Karpas-422 (cell line): ENCODE measurements at regions not wholly inside any gene's neighbourhood (a gene's known extent, or its start where the extent isn't known, plus 50 kb on each side); places are given as distances from the start of the nearest gene placed in this dataset.

ENCODE experiments used
- DNase-seq: peaks from one replicate; pipeline ENCODE4 v3.0.0-alpha.2; 2015
- H2AFZ ChIP-seq: fragments of 200-600 bp; sonication (generic); 2 replicates; pipeline ENCODE4 v1.6.1; 2014; ENCODE audit warnings: antibody characterized with exemption, low read length, mixed read lengths
- H3K27ac ChIP-seq: fragments of 200-600 bp; sonication (generic); 2 replicates; pipeline ENCODE4 v1.5.1; 2014; ENCODE audit warnings: mild to moderate bottlenecking, low read length, moderate library complexity
- H3K27me3 ChIP-seq: fragments of 200-600 bp; sonication (generic); 2 replicates; pipeline ENCODE4 v1.6.1; 2014; ENCODE audit warnings: low read length, mixed read lengths
- H3K36me3 ChIP-seq: fragments of 200-600 bp; sonication (generic); 2 replicates; pipeline ENCODE4 v1.6.1; 2014; ENCODE audit warnings: low read length, mixed read lengths; ENCODE audit not compliant: insufficient read depth
- H3K4me1 ChIP-seq: fragments of 200-600 bp; sonication (generic); 2 replicates; pipeline ENCODE4 v1.6.1; 2014; ENCODE audit warnings: mild to moderate bottlenecking, low read length, mixed read lengths
- H3K4me2 ChIP-seq: fragments of 200-600 bp; sonication (generic); 2 replicates; pipeline ENCODE4 v1.6.1; 2014; ENCODE audit warnings: low read length, low read depth, mild to moderate bottlenecking; ENCODE audit not compliant: poor library complexity, severe bottlenecking
- H3K4me3 ChIP-seq: fragments of 200-600 bp; sonication (generic); 2 replicates; pipeline ENCODE4 v1.5.1; 2014; ENCODE audit warnings: mild to moderate bottlenecking, antibody characterized with exemption, low read length, mixed read lengths
- H3K79me2 ChIP-seq: fragments of 200-600 bp; sonication (generic); 2 replicates; pipeline ENCODE4 v1.6.1; 2014; ENCODE audit warnings: mild to moderate bottlenecking, low read length, mixed read lengths
- H3K9ac ChIP-seq: fragments of 200-600 bp; sonication (generic); 2 replicates; pipeline ENCODE4 v1.6.0; 2014; ENCODE audit warnings: low read length
- H3K9me2 ChIP-seq: fragments of 200-600 bp; sonication (generic), shearing (Covaris generic); replicated peaks from 2 replicates; pipeline ENCODE4 v1.6.0; 2014; ENCODE audit warnings: mild to moderate bottlenecking, low read length, moderate library complexity; ENCODE audit not compliant: insufficient read depth
- H3K9me3 ChIP-seq: fragments of 300-700, 200-600 bp; sonication (generic); 2 replicates; pipeline ENCODE4 v1.6.1; 2014; ENCODE audit warnings: low read length, mixed read lengths
- H4K20me1 ChIP-seq: fragments of 200-600 bp; sonication (generic); 2 replicates; pipeline ENCODE4 v1.6.1; 2014; ENCODE audit warnings: mild to moderate bottlenecking, antibody characterized with exemption, low read length, low read depth; ENCODE audit not compliant: insufficient read depth

- Histone ChIP-seq H2AFZ (no peak overlapping the region), H3K79me2 (no peaks in the 10 kb centered on the region), H3K36me3 (no peaks in the 10 kb centered on the region), H3K9me3 (no peaks in the 10 kb centered on the region), H3K4me2 (no peak overlapping the region), H3K4me1 (no peaks in the 10 kb centered on the region), H3K9me2 (no peaks in the 10 kb centered on the region), H3K27ac (no peak overlapping the region), H3K27me3 (no peaks in the 10 kb centered on the region), H4K20me1 (no peaks in the 10 kb centered on the region), H3K9ac (no peak overlapping the region), H3K4me3 (no peak overlapping the region)
- no peak for DNase-seq
These were observed 71.3 kb upstream of the HTR4 start for GRCh38 chr5:148725675-148726074.

- Histone ChIP-seq H3K27me3 (no peaks in the 10 kb centered on the region), H3K9ac (no peak overlapping the region), H3K27ac (no peak overlapping the region), H3K4me3 (no peak overlapping the region), H3K4me1 (peaks cover 18% of the 10 kb centered on the region), H4K20me1 (no peaks in the 10 kb centered on the region), H3K4me2 (no peak overlapping the region), H2AFZ (no peak overlapping the region), H3K9me2 (no peaks in the 10 kb centered on the region), H3K9me3 (no peaks in the 10 kb centered on the region), H3K79me2 (no peaks in the 10 kb centered on the region), H3K36me3 (no peaks in the 10 kb centered on the region)
- no peak for DNase-seq
These were observed 74.9 kb upstream of the HTR4 start for GRCh38 chr5:148729182-148729581.

- no peaks in the 10 kb centered on the region for H3K9me2 ChIP-seq
- H3K9me3 ChIP-seq: no peaks in the 10 kb centered on the region
- no peak for DNase-seq
- no peaks in the 10 kb centered on the region for H4K20me1 ChIP-seq
- no peak overlapping the region for H3K9ac ChIP-seq
- H3K27ac ChIP-seq: no peak overlapping the region
- no peaks in the 10 kb centered on the region for H3K27me3 ChIP-seq
- H3K36me3 ChIP-seq: no peaks in the 10 kb centered on the region
- H2AFZ ChIP-seq: no peak overlapping the region
- no peak overlapping the region for H3K4me2 ChIP-seq
- H3K4me1 ChIP-seq: peaks cover 20% of the 10 kb centered on the region
- H3K4me3 ChIP-seq: no peak overlapping the region
- H3K79me2 ChIP-seq: no peaks in the 10 kb centered on the region
These were observed 75.9 kb upstream of the HTR4 start for GRCh38 chr5:148730270-148730669.

- no peak overlapping the region for H3K4me3 ChIP-seq
- no peaks in the 10 kb centered on the region for H3K9me2 ChIP-seq
- peaks cover 20% of the 10 kb centered on the region for H3K4me1 ChIP-seq
- no peak overlapping the region for H3K27ac ChIP-seq
- H3K9ac ChIP-seq: peak overlapping the region; percentile 28; the same call in 1 of the 2 replicates
- no peaks in the 10 kb centered on the region for H3K79me2 ChIP-seq
- peak overlapping the region; percentile 56 for H3K4me2 ChIP-seq
- H3K27me3 ChIP-seq: no peaks in the 10 kb centered on the region
- DNase-seq: peak; percentile 90
- H3K36me3 ChIP-seq: no peaks in the 10 kb centered on the region
- H3K9me3 ChIP-seq: no peaks in the 10 kb centered on the region
- H2AFZ ChIP-seq: peak overlapping the region; percentile 73; the same call in 1 of the 2 replicates
- no peaks in the 10 kb centered on the region for H4K20me1 ChIP-seq
These were observed 76.9 kb upstream of the HTR4 start for GRCh38 chr5:148730942-148731898.

GRCh38 chr5:148732692-148733091 lies 78.4 kb upstream of the HTR4 start:
- no peak overlapping the region for H3K9ac ChIP-seq
- peaks cover 20% of the 10 kb centered on the region for H3K4me1 ChIP-seq
- DNase-seq: no peak
- H3K27me3 ChIP-seq: no peaks in the 10 kb centered on the region
- no peak overlapping the region for H3K4me2 ChIP-seq
- no peaks in the 10 kb centered on the region for H3K9me2 ChIP-seq
- no peak overlapping the region for H3K4me3 ChIP-seq
- H3K36me3 ChIP-seq: no peaks in the 10 kb centered on the region
- no peaks in the 10 kb centered on the region for H3K79me2 ChIP-seq
- H4K20me1 ChIP-seq: no peaks in the 10 kb centered on the region
- H3K9me3 ChIP-seq: no peaks in the 10 kb centered on the region
- H3K27ac ChIP-seq: no peak overlapping the region
- H2AFZ ChIP-seq: no peak overlapping the region

- H3K4me3 ChIP-seq: no peak overlapping the region
- no peaks in the 10 kb centered on the region for H3K79me2 ChIP-seq
- no peak overlapping the region for H3K9ac ChIP-seq
- no peak overlapping the region for H2AFZ ChIP-seq
- H3K36me3 ChIP-seq: no peaks in the 10 kb centered on the region
- no peaks in the 10 kb centered on the region for H4K20me1 ChIP-seq
- H3K27ac ChIP-seq: no peak overlapping the region
- no peaks in the 10 kb centered on the region for H3K9me3 ChIP-seq
- H3K27me3 ChIP-seq: no peaks in the 10 kb centered on the region
- DNase-seq: peak; percentile 89
- peaks cover 20% of the 10 kb centered on the region for H3K4me1 ChIP-seq
- H3K9me2 ChIP-seq: no peaks in the 10 kb centered on the region
- H3K4me2 ChIP-seq: no peak overlapping the region
These were observed 79.5 kb upstream of the HTR4 start for GRCh38 chr5:148733601-148734438.

GRCh38 chr5:148734518-148734917 lies 80.2 kb upstream of the HTR4 start:
- H3K27ac ChIP-seq: no peak overlapping the region
- H3K9me2 ChIP-seq: no peaks in the 10 kb centered on the region
- no peaks in the 10 kb centered on the region for H3K27me3 ChIP-seq
- H3K4me1 ChIP-seq: peaks cover 23% of the 10 kb centered on the region
- H3K9me3 ChIP-seq: no peaks in the 10 kb centered on the region
- H4K20me1 ChIP-seq: no peaks in the 10 kb centered on the region
- no peak overlapping the region for H2AFZ ChIP-seq
- DNase-seq: peak; percentile 64
- no peaks in the 10 kb centered on the region for H3K79me2 ChIP-seq
- no peaks in the 10 kb centered on the region for H3K36me3 ChIP-seq
- H3K9ac ChIP-seq: no peak overlapping the region
- no peak overlapping the region for H3K4me2 ChIP-seq
- no peak overlapping the region for H3K4me3 ChIP-seq

- no peak overlapping the region for H3K4me2 ChIP-seq
- H3K36me3 ChIP-seq: no peaks in the 10 kb centered on the region
- H3K27ac ChIP-seq: no peak overlapping the region
- H3K27me3 ChIP-seq: no peaks in the 10 kb centered on the region
- no peaks in the 10 kb centered on the region for H3K79me2 ChIP-seq
- H3K9me2 ChIP-seq: no peaks in the 10 kb centered on the region
- H3K9me3 ChIP-seq: no peaks in the 10 kb centered on the region
- no peaks in the 10 kb centered on the region for H4K20me1 ChIP-seq
- H3K4me3 ChIP-seq: no peak overlapping the region
- no peak overlapping the region for H2AFZ ChIP-seq
- peaks cover 32% of the 10 kb centered on the region for H3K4me1 ChIP-seq
- H3K9ac ChIP-seq: no peak overlapping the region
- DNase-seq: no peak
These were observed 81.0 kb upstream of the HTR4 start for GRCh38 chr5:148735301-148735835.
